ENCODE measurements at regions not wholly inside any gene's neighbourhood (a gene's known extent, or its start where the extent isn't known, plus 50 kb on each side); places are given as distances from the start of the nearest gene placed in this dataset.

DNA sequence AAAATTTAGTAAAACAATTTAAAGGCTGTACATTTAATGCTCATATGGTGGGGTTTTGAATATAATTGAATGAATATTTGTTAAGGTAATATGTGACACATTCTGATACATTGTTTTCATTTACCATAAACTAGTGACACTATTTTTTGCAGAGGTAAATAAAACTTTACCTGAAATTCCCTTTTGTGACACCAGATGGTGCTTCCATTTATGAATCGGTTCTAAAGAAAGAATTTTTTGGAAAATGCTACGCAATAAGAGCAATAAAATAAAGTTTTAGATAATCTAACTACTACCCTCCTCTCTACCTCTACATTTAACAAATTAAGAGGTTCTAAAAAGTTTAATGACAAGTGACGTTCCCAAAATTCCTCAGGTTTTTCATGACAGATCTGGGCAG lies 448.9 kb downstream of the MAGEB5 start:
- TF ChIP-seq, protein P1, sequence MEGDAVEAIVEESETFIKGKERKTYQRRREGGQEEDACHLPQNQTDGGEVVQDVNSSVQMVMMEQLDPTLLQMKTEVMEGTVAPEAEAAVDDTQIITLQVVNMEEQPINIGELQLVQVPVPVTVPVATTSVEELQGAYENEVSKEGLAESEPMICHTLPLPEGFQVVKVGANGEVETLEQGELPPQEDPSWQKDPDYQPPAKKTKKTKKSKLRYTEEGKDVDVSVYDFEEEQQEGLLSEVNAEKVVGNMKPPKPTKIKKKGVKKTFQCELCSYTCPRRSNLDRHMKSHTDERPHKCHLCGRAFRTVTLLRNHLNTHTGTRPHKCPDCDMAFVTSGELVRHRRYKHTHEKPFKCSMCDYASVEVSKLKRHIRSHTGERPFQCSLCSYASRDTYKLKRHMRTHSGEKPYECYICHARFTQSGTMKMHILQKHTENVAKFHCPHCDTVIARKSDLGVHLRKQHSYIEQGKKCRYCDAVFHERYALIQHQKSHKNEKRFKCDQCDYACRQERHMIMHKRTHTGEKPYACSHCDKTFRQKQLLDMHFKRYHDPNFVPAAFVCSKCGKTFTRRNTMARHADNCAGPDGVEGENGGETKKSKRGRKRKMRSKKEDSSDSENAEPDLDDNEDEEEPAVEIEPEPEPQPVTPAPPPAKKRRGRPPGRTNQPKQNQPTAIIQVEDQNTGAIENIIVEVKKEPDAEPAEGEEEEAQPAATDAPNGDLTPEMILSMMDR (IDR thresholded peaks at IDR 0.05) = no peak
- TF ChIP-seq POLR2A (IDR thresholded peaks at IDR 0.05) (no peak), POLR2AphosphoS5 (IDR thresholded peaks at IDR 0.05) (no peak), EP300 (IDR thresholded peaks at IDR 0.05) (no peak)
